Bronchial epithelial cell (primary cell): ENCODE measurements at regions not wholly inside any gene's neighbourhood (a gene's known extent, or its start where the extent isn't known, plus 50 kb on each side); places are given as distances from the start of the nearest gene placed in this dataset.

Source experiments
- DNase-seq: peaks from one replicate; pipeline ENCODE4 v3.0.0-alpha.2; 2010; ENCODE audit warnings: low read depth
- FAIRE-seq: peaks from 2 replicates; lab custom pipeline; 2011; peaks lifted over from hg19 to GRCh38; lab: Jason Lieb, UNC
- H3K27me3 ChIP-seq: 2 replicates; pipeline ENCODE4 v1.5.1; 2011; ENCODE audit warnings: low read length; ENCODE audit not compliant: control insufficient read depth, insufficient read depth
- H3K36me3 ChIP-seq: 2 replicates; pipeline ENCODE4 v1.5.1; 2011; ENCODE audit warnings: low read length; ENCODE audit not compliant: control insufficient read depth, insufficient read depth
- H3K4me3 ChIP-seq: 2 replicates; pipeline ENCODE4 v1.5.1; 2011; ENCODE audit warnings: mild to moderate bottlenecking, low read depth, low read length, control low read depth
- CTCF ChIP-seq: IDR thresholded peaks from 2 replicates; pipeline ENCODE4 v1.5.1; 2011; ENCODE audit warnings: mild to moderate bottlenecking, moderate library complexity, low read length, control low read depth, inconsistent platforms; ENCODE audit not compliant: insufficient read depth, severe bottlenecking

- no peak for FAIRE-seq
Observed at GRCh38 chr2:15767679-15768078, 172.7 kb upstream of the MYCN start.

GRCh38 chr2:15768142-15768541 is 172.2 kb upstream of the MYCN start:
- Histone ChIP-seq H3K4me3 (no peak overlapping the region), H3K27me3 (no peaks in the 10 kb centered on the region), H3K36me3 (no peaks in the 10 kb centered on the region)
- DNase-seq (no peak), FAIRE-seq (no peak)
- no peak for TF ChIP-seq CTCF

More at GRCh38 chr2:15767679-15768078, 172.7 kb upstream of the MYCN start:
- Histone ChIP-seq H3K4me3 (no peak overlapping the region), H3K36me3 (no peaks in the 10 kb centered on the region), H3K27me3 (no peaks in the 10 kb centered on the region)
- no peak for TF ChIP-seq CTCF
- no peak for DNase-seq

- FAIRE-seq, result no peak
- Histone ChIP-seq H3K36me3 (no peaks in the 10 kb centered on the region), H3K4me3 (no peak overlapping the region), H3K27me3 (no peaks in the 10 kb centered on the region)
- DNase-seq, result no peak
- no peak for TF ChIP-seq CTCF
Observed at GRCh38 chr2:15768615-15769014, 171.7 kb upstream of the MYCN start.

GRCh38 chr2:15769235-15769634 is 171.1 kb upstream of the MYCN start:
- FAIRE-seq (no peak), DNase-seq (no peak)
- no peak for TF ChIP-seq CTCF
- no peak overlapping the region for H3K4me3 ChIP-seq
- no peaks in the 10 kb centered on the region for H3K27me3 ChIP-seq
- H3K36me3 ChIP-seq, result no peaks in the 10 kb centered on the region

GRCh38 chr2:15769676-15770547 is 170.4 kb upstream of the MYCN start:
- Histone ChIP-seq H3K36me3 (no peaks in the 10 kb centered on the region), H3K4me3 (no peak overlapping the region), H3K27me3 (no peaks in the 10 kb centered on the region)
- DNase-seq (no peak), FAIRE-seq (no peak)
- TF ChIP-seq CTCF, result no peak

- no peaks in the 10 kb centered on the region for H3K27me3 ChIP-seq
- no peak overlapping the region for H3K4me3 ChIP-seq
- DNase-seq, result no peak
- TF ChIP-seq CTCF, result no peak
- no peaks in the 10 kb centered on the region for H3K36me3 ChIP-seq
- FAIRE-seq, result no peak
Observed at GRCh38 chr2:15770606-15771005, 169.7 kb upstream of the MYCN start.
